Coronary artery (tissue), 2 donors: ENCODE measurements at regions not wholly inside any gene's neighbourhood (a gene's known extent, or its start where the extent isn't known, plus 50 kb on each side); places are given as distances from the start of the nearest gene placed in this dataset.

Experiments used
- DNase-seq: peaks from one replicate; pipeline ENCODE4 v3.0.0-alpha.2; 2017; ENCODE audit warnings: low spot score
- H3K27ac ChIP-seq, 2 donors: fragments of 200-600 bp; sonication (generic); one replicate each; pipeline ENCODE4 v1.5.1; 2016 to 2019
- H3K4me3 ChIP-seq: fragments of 200-600 bp; sonication (generic); 2 replicates; pipeline ENCODE4 v1.5.1; 2016; ENCODE audit warnings: mild to moderate bottlenecking, moderate library complexity
- TF ChIP-seq, protein P1 (sequence below): fragments of 200-600 bp; sonication (generic); IDR thresholded peaks from one replicate; pipeline ENCODE4 v1.5.1; 2019; ENCODE audit warnings: antibody characterized with exemption

- Histone ChIP-seq H3K4me3 (no peak overlapping the region), H3K27ac (no peak overlapping the region)
- no peak for DNase-seq
- TF ChIP-seq, protein P1, sequence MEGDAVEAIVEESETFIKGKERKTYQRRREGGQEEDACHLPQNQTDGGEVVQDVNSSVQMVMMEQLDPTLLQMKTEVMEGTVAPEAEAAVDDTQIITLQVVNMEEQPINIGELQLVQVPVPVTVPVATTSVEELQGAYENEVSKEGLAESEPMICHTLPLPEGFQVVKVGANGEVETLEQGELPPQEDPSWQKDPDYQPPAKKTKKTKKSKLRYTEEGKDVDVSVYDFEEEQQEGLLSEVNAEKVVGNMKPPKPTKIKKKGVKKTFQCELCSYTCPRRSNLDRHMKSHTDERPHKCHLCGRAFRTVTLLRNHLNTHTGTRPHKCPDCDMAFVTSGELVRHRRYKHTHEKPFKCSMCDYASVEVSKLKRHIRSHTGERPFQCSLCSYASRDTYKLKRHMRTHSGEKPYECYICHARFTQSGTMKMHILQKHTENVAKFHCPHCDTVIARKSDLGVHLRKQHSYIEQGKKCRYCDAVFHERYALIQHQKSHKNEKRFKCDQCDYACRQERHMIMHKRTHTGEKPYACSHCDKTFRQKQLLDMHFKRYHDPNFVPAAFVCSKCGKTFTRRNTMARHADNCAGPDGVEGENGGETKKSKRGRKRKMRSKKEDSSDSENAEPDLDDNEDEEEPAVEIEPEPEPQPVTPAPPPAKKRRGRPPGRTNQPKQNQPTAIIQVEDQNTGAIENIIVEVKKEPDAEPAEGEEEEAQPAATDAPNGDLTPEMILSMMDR, result no peak
Observed at GRCh38 chr5:120231563-120231962, 232.5 kb upstream of the PRR16 start.

DNA sequence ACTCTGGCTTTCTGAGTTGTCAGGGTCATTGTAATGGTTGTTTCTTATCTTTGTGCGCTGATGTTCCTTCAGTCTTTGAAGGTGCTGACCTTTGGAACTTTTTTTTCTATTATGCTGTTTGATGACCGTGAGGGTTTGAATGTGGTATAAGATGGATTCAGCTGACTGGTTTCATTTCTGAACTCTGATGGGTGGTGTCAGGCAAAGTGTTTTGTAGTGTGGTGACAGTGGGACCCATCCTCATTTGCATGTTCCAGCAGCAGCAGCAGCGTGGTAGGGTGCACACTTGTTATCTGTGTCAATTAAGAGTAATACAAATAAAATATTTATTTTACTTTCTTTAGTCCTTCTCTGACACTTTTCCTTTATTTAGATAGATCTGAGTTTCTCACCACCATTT lies 227.7 kb upstream of the PRR16 start:
- Histone ChIP-seq H3K4me3 (no peak overlapping the region), H3K27ac (no peak overlapping the region)
- TF ChIP-seq, protein P1, result no peak
- no peak for DNase-seq

DNA sequence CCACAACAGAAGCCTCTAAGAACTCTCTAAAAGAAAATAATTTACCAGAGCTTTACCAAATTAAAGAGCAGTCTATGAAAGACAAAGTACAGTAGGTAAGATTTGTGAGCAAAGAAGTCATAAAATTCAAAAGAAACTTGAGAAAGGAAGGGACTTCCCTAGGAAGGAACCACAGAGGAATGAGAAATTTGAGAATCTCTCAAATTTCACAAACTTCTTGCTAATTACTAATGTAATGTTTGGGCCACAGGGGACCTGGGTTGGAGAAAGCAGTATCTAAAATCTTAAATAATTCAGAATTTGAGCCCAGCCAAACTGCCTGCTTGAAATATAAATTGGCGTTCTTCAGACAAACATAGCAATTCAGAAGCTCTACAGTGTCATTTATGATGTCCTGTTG lies 225.0 kb upstream of the PRR16 start:
- H3K4me3 ChIP-seq, result no peak overlapping the region
- TF ChIP-seq, protein P1, result no peak
- no peak overlapping the region for H3K27ac ChIP-seq
- no peak for DNase-seq

DNA sequence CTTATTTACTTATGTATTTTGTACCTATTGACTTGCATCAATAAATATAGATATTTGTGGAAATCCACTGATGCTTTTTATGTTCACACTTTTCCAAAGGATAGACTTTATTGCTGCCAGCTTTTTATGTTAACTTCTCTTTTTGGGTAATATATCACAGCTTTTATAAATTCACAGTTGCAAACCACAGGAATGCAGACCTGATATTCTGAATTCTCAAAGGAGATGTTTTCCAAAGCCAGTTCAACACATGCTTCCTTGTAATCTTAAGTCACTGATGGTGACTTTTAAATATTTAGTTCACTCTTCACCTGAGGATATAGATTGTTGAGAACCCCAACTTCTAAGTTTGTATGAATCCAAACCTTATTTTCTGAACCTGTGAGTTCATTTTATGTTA lies 223.4 kb upstream of the PRR16 start:
- H3K27ac ChIP-seq, result no peak overlapping the region
- no peak overlapping the region for H3K4me3 ChIP-seq
- DNase-seq, result no peak
- TF ChIP-seq, protein P1, result no peak

DNA sequence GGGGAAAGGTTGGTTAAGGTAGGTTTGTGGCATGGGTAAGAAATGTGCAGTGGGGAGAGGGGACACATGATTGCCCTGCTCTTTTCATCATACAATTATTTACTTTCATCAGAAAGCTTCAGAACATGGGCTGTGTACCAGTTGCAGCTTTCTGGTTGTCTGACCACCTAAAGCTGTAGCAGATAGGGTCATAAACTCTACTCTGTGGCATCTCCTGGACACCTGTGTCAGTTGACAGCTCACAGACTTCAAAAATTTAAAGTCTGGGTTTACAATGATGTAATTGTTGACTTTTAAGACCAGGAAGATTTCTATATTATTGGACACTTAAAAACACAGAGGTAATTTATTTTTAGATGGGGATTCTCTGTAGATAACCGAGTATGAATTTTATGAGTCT lies 222.7 kb upstream of the PRR16 start:
- TF ChIP-seq, protein P1, result no peak
- H3K4me3 ChIP-seq, result no peak overlapping the region
- no peak for DNase-seq
- H3K27ac ChIP-seq, result no peak overlapping the region

GRCh38 chr5:120251898-120252297 lies 212.2 kb upstream of the PRR16 start:
- no peak for DNase-seq
- TF ChIP-seq, protein P1, result no peak
- Histone ChIP-seq H3K27ac (no peak overlapping the region), H3K4me3 (no peak overlapping the region)

DNA sequence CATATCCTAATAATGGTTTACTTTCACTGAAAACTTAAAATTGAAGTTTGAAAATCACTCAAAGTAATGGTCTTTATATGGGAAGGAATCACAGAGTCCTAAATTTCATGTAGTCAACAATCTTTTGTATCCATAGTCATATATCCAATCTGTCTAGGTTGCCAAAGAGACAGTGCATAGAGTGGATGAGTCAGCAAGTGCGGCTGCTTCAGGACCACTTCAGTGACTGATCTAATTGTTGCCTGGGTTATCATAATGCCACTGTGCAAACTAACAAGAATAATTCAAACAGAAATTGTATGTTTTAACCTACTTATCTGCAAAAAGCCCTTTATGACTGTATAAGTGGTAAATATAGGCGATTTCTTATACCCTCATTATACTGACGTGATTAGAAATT lies 211.3 kb upstream of the PRR16 start:
- no peak for DNase-seq
- Histone ChIP-seq H3K27ac (no peak overlapping the region), H3K4me3 (no peak overlapping the region)
- TF ChIP-seq, protein P1, result no peak
